Ectodermal cell (in vitro differentiated cells): ENCODE measurements at regions not wholly inside any gene's neighbourhood (a gene's known extent, or its start where the extent isn't known, plus 50 kb on each side); places are given as distances from the start of the nearest gene placed in this dataset.

Experiments
- H3K27ac ChIP-seq: 2 replicates; pipeline ENCODE4 v1.7.0; 2013; ENCODE audit warnings: mild to moderate bottlenecking, low read depth, low read length; ENCODE audit not compliant: insufficient read depth, poor library complexity, severe bottlenecking
- H3K27me3 ChIP-seq: 2 replicates; pipeline ENCODE4 v1.7.0; 2013; ENCODE audit warnings: mild to moderate bottlenecking, low read length; ENCODE audit not compliant: insufficient read depth, control insufficient read depth, poor library complexity, severe bottlenecking
- H3K36me3 ChIP-seq: one replicate; pipeline ENCODE4 v1.7.0; 2013; ENCODE audit warnings: low read length; ENCODE audit not compliant: control insufficient read depth, insufficient read depth
- H3K4me1 ChIP-seq: one replicate; pipeline ENCODE4 v1.7.0; 2013; ENCODE audit warnings: low read length; ENCODE audit not compliant: control insufficient read depth, insufficient read depth
- H3K4me3 ChIP-seq: 2 replicates; pipeline ENCODE4 v1.7.0; 2013; ENCODE audit warnings: low read depth, low read length, control low read depth; ENCODE audit not compliant: insufficient read depth
- H3K9me3 ChIP-seq: 2 replicates; pipeline ENCODE4 v1.7.0; 2013; ENCODE audit warnings: mild to moderate bottlenecking, low read length, moderate library complexity; ENCODE audit not compliant: control insufficient read depth
- WGBS, 2 experiments: methylation state at CpG; one replicate each; pipeline ENCODE4 v1.1.7; 2013; ENCODE audit warnings: missing lambda C conversion rate in 2 of 2; 5-methylcytosine and 5-hydroxymethylcytosine counted together

- 83 to 99% methylated on average over 4 of the region's 4 CpGs for WGBS, 2 experiments
- no peaks in the 10 kb centered on the region for H3K9me3 ChIP-seq
Observed at GRCh38 chr18:34598120-34598635, 111.9 kb upstream of the DTNA start.

GRCh38 chr18:34600158-34600557 is 109.9 kb upstream of the DTNA start:
- H3K36me3 ChIP-seq = no peaks in the 10 kb centered on the region
- H3K27ac ChIP-seq = no peak overlapping the region
- no peaks in the 10 kb centered on the region for H3K27me3 ChIP-seq
- no peaks in the 10 kb centered on the region for H3K4me1 ChIP-seq
- no peaks in the 10 kb centered on the region for H3K9me3 ChIP-seq
- no peak overlapping the region for H3K4me3 ChIP-seq

More at GRCh38 chr18:34598120-34598635, 111.9 kb upstream of the DTNA start:
- no peak overlapping the region for H3K4me3 ChIP-seq
- no peaks in the 10 kb centered on the region for H3K36me3 ChIP-seq
- no peak overlapping the region for H3K27ac ChIP-seq
- H3K4me1 ChIP-seq = peaks cover 4% of the 10 kb centered on the region
- no peaks in the 10 kb centered on the region for H3K27me3 ChIP-seq

- WGBS, 2 experiments = 90 to 98% methylated on average over 1 of the region's 2 CpGs
- Histone ChIP-seq H3K9me3 (no peaks in the 10 kb centered on the region), H3K4me1 (no peaks in the 10 kb centered on the region), H3K36me3 (no peaks in the 10 kb centered on the region), H3K27ac (no peak overlapping the region), H3K27me3 (no peaks in the 10 kb centered on the region), H3K4me3 (no peak overlapping the region)
Observed at GRCh38 chr18:34600874-34601656, 109.0 kb upstream of the DTNA start.

GRCh38 chr18:34604591-34604990 is 105.5 kb upstream of the DTNA start:
- H3K27me3 ChIP-seq = no peaks in the 10 kb centered on the region
- no peak overlapping the region for H3K27ac ChIP-seq
- H3K4me1 ChIP-seq = no peaks in the 10 kb centered on the region
- no peaks in the 10 kb centered on the region for H3K9me3 ChIP-seq
- no peaks in the 10 kb centered on the region for H3K36me3 ChIP-seq
- no peak overlapping the region for H3K4me3 ChIP-seq
- WGBS, 2 experiments = 91 to 92% methylated on average over 1 to 2 of the region's 2 CpGs

GRCh38 chr18:34606851-34607250 is 103.2 kb upstream of the DTNA start:
- no peaks in the 10 kb centered on the region for H3K27me3 ChIP-seq
- 88 to 95% methylated on average over 3 of the region's 3 CpGs for WGBS, 2 experiments

GRCh38 chr18:34608064-34608463 is 102.0 kb upstream of the DTNA start:
- Histone ChIP-seq H3K27me3 (no peaks in the 10 kb centered on the region), H3K27ac (no peak overlapping the region), H3K4me3 (no peak overlapping the region), H3K9me3 (no peaks in the 10 kb centered on the region), H3K36me3 (no peaks in the 10 kb centered on the region), H3K4me1 (no peaks in the 10 kb centered on the region)
- 85 to 91% methylated on average over 1 to 2 of the region's 2 CpGs for WGBS, 2 experiments

More at GRCh38 chr18:34606851-34607250, 103.2 kb upstream of the DTNA start:
- no peak overlapping the region for H3K27ac ChIP-seq
- H3K4me1 ChIP-seq = no peaks in the 10 kb centered on the region
- H3K36me3 ChIP-seq = no peaks in the 10 kb centered on the region
- H3K9me3 ChIP-seq = no peaks in the 10 kb centered on the region
- H3K4me3 ChIP-seq = no peak overlapping the region

- H3K4me3 ChIP-seq = no peak overlapping the region
- no peaks in the 10 kb centered on the region for H3K9me3 ChIP-seq
- no peak overlapping the region for H3K27ac ChIP-seq
- no peaks in the 10 kb centered on the region for H3K36me3 ChIP-seq
- WGBS, 2 experiments = 82 to 88% methylated on average over 3 of the region's 4 CpGs
- H3K27me3 ChIP-seq = no peaks in the 10 kb centered on the region
- H3K4me1 ChIP-seq = no peaks in the 10 kb centered on the region
Observed at GRCh38 chr18:34609986-34610648, 100.0 kb upstream of the DTNA start.

- Histone ChIP-seq H3K4me1 (no peaks in the 10 kb centered on the region), H3K27me3 (no peaks in the 10 kb centered on the region), H3K27ac (no peak overlapping the region), H3K9me3 (no peaks in the 10 kb centered on the region), H3K36me3 (no peaks in the 10 kb centered on the region), H3K4me3 (no peak overlapping the region)
- 92 to 96% methylated on average over 10 of the region's 10 CpGs for WGBS, 2 experiments
Observed at GRCh38 chr18:34611904-34612303, 98.2 kb upstream of the DTNA start.

GRCh38 chr18:34620258-34620861 is 89.7 kb upstream of the DTNA start:
- Histone ChIP-seq H3K36me3 (no peaks in the 10 kb centered on the region), H3K9me3 (no peaks in the 10 kb centered on the region), H3K27ac (no peak overlapping the region), H3K4me1 (no peaks in the 10 kb centered on the region), H3K4me3 (no peak overlapping the region), H3K27me3 (no peaks in the 10 kb centered on the region)
- WGBS, 2 experiments = 91 to 96% methylated on average over 3 to 5 of the region's 5 CpGs

- WGBS, 2 experiments = 88 to 93% methylated on average over 2 of the region's 2 CpGs
- H3K4me3 ChIP-seq = no peak overlapping the region
- H3K4me1 ChIP-seq = no peaks in the 10 kb centered on the region
- H3K9me3 ChIP-seq = no peaks in the 10 kb centered on the region
- no peak overlapping the region for H3K27ac ChIP-seq
- H3K36me3 ChIP-seq = no peaks in the 10 kb centered on the region
- no peaks in the 10 kb centered on the region for H3K27me3 ChIP-seq
Observed at GRCh38 chr18:34623557-34623956, 86.5 kb upstream of the DTNA start.
